Adrenal gland (tissue), 9 donors: ENCODE measurements at regions not wholly inside any gene's neighbourhood (a gene's known extent, or its start where the extent isn't known, plus 50 kb on each side); places are given as distances from the start of the nearest gene placed in this dataset.
"Not testable (repeated sequence)": the region's sequence is repeated elsewhere in the genome, so short reads cannot be mapped to it uniquely, and the experiment has no call there.

ENCODE experiments used
- DNase-seq, 7 donors: peaks; one replicate each; pipeline ENCODE4 v3.0.0-alpha.2; 2019 to 2020
- H3K27ac ChIP-seq, 5 donors: fragments of 200-600 bp; sonication (generic) in 4 of 5; 1 replicate in 3 of 5; 2 replicates in 2 of 5; pipeline versions ENCODE4 v1.5.1 to v1.8.0; 2016 to 2020; ENCODE audit warnings: mild to moderate bottlenecking in 1 of 5
- H3K27me3 ChIP-seq: fragments of 200-600 bp; 2 replicates; pipeline ENCODE4 v1.8.0; 2021
- H3K36me3 ChIP-seq, 2 donors: fragments of 200-600 bp; replicated peaks in 1 of 2; 1 replicate in 1 of 2; 2 replicates in 1 of 2; pipeline versions ENCODE4 v1.5.1 to v1.8.0; 2018 to 2022
- H3K4me1 ChIP-seq, 2 donors: fragments of 200-600 bp; replicated peaks in 1 of 2; 1 replicate in 1 of 2; 2 replicates in 1 of 2; pipeline versions ENCODE4 v1.5.1 to v1.8.0; 2018 to 2021
- H3K4me3 ChIP-seq, 4 donors: fragments of 200-600 bp; sonication (generic) in 3 of 4; one replicate each; pipeline ENCODE4 v1.5.1; 2016 to 2018
- H3K9me3 ChIP-seq, 3 donors: fragments of 200-600 bp; sonication (generic) in 1 of 3; replicated peaks in 1 of 3; 1 replicate in 2 of 3; 2 replicates in 1 of 3; pipeline versions ENCODE4 v1.5.1 to v1.8.0; 2016 to 2021
- CTCF ChIP-seq, 6 experiments: fragments of 450-650 bp in 4 of 6; fragments of 200-600 bp in 2 of 6; sonication (generic) in 1 of 6; IDR thresholded peaks; 1 replicate in 5 of 6; 2 replicates in 1 of 6; pipeline versions ENCODE4 v1.5.1 to v1.8.0; 2016 to 2021; ENCODE audit warnings: antibody characterized with exemption in 6 of 6, mild to moderate bottlenecking in 2 of 6, moderate library complexity in 1 of 6
- POLR2A ChIP-seq, 2 donors: fragments of 450-650 bp; IDR thresholded peaks; one replicate each; pipeline ENCODE4 v1.6.1; 2017; ENCODE audit warnings: antibody characterized with exemption in 2 of 2, mild to moderate bottlenecking in 2 of 2, moderate library complexity in 1 of 2
- WGBS, 4 donors: extraction: QIAGEN DNeasy Blood & Tissue Kit in 2 of 4; methylation state at CpG; one replicate each; pipeline versions ENCODE4 v1.1.5 to v1.1.7; 2013 to 2017; 5-methylcytosine and 5-hydroxymethylcytosine counted together
- intact Hi-C, 2 donors: fragments of 100-400 bp; cut with DNase I; formaldehyde crosslinking; loops; one replicate each; pipeline versions ENCODE4 v1.14.1 to v1.15.0; 2022 to 2023
- donor health status: healthy with polysubstance abuse.
- donor health status: Bipolar disorder and iron deficiency.
- donor health status: DM: yes; HTN: yes; CAD: no.
- donor health status: DM: no; HTN: no; CAD: no.
- donor health status: DM: no; HTN: no; CAD: no.

- no peaks in the 10 kb centered on the region for H3K9me3 ChIP-seq
- intact Hi-C loops: no loop called here
- H3K4me3 ChIP-seq: no peak overlapping the region
- H3K27ac ChIP-seq: no peak overlapping the region
- no peak for DNase-seq
- H3K36me3 ChIP-seq: no peaks in the 10 kb centered on the region
- H3K4me1 ChIP-seq: no peaks in the 10 kb centered on the region
- TF ChIP-seq POLR2A (IDR thresholded peaks at IDR 0.05): no peak
- TF ChIP-seq CTCF (IDR thresholded peaks at IDR 0.05): no peak
- no peaks in the 10 kb centered on the region for H3K27me3 ChIP-seq
- WGBS, 4 donors: 67 to 70% (median 69%) methylated on average over 2 of the region's 2 CpGs
These were observed 66.7 kb upstream of the SMARCAD1 start for GRCh38 chr4:94141001-94141400.

GRCh38 chr4:94148052-94148451, 59.6 kb upstream of the SMARCAD1 start:
- 49 to 75% (median 60%) methylated on average over 2 to 9 of the region's 9 CpGs for WGBS, 4 donors
- intact Hi-C loops, DNase-seq, H3K27ac ChIP-seq, H3K9me3 ChIP-seq, H3K36me3 ChIP-seq, H3K27me3 ChIP-seq, H3K4me1 ChIP-seq, H3K4me3 ChIP-seq: not testable (repeated sequence)

GRCh38 chr4:94152466-94152865, 55.2 kb upstream of the SMARCAD1 start:
- DNase-seq: no peak
- no peak for TF ChIP-seq POLR2A (IDR thresholded peaks at IDR 0.05)
- no peak for TF ChIP-seq CTCF (IDR thresholded peaks at IDR 0.05)
- intact Hi-C loops: no loop called here
- Histone ChIP-seq H3K4me3 (no peak overlapping the region), H3K36me3 (no peaks in the 10 kb centered on the region), H3K4me1 (no peaks in the 10 kb centered on the region), H3K9me3 (no peaks in the 10 kb centered on the region), H3K27ac (no peak overlapping the region), H3K27me3 (no peaks in the 10 kb centered on the region)

GRCh38 chr4:94155404-94155803, 52.3 kb upstream of the SMARCAD1 start:
- H3K9me3 ChIP-seq, H3K27me3 ChIP-seq, H3K4me3 ChIP-seq, H3K27ac ChIP-seq, DNase-seq, H3K36me3 ChIP-seq, intact Hi-C loops, H3K4me1 ChIP-seq: not testable (repeated sequence)
- WGBS, 4 donors: 77 to 81% (median 80%) methylated on average over 2 of the region's 2 CpGs

GRCh38 chr4:94156826-94157225, 50.8 kb upstream of the SMARCAD1 start:
- Histone ChIP-seq H3K27me3 (no peaks in the 10 kb centered on the region), H3K9me3 (no peaks in the 10 kb centered on the region), H3K4me1 (no peaks in the 10 kb centered on the region), H3K36me3 (no peaks in the 10 kb centered on the region), H3K4me3 (no peak overlapping the region), H3K27ac (no peak overlapping the region)
- intact Hi-C loops: no loop called here
- DNase-seq: no peak
- WGBS, 4 donors: 78 to 85% (median 80%) methylated on average over 5 of the region's 5 CpGs
- TF ChIP-seq POLR2A (IDR thresholded peaks at IDR 0.05) (no peak), CTCF (IDR thresholded peaks at IDR 0.05) (no peak)
